ENCODE measurements at regions not wholly inside any gene's neighbourhood (a gene's known extent, or its start where the extent isn't known, plus 50 kb on each side); places are given as distances from the start of the nearest gene placed in this dataset.

DNA sequence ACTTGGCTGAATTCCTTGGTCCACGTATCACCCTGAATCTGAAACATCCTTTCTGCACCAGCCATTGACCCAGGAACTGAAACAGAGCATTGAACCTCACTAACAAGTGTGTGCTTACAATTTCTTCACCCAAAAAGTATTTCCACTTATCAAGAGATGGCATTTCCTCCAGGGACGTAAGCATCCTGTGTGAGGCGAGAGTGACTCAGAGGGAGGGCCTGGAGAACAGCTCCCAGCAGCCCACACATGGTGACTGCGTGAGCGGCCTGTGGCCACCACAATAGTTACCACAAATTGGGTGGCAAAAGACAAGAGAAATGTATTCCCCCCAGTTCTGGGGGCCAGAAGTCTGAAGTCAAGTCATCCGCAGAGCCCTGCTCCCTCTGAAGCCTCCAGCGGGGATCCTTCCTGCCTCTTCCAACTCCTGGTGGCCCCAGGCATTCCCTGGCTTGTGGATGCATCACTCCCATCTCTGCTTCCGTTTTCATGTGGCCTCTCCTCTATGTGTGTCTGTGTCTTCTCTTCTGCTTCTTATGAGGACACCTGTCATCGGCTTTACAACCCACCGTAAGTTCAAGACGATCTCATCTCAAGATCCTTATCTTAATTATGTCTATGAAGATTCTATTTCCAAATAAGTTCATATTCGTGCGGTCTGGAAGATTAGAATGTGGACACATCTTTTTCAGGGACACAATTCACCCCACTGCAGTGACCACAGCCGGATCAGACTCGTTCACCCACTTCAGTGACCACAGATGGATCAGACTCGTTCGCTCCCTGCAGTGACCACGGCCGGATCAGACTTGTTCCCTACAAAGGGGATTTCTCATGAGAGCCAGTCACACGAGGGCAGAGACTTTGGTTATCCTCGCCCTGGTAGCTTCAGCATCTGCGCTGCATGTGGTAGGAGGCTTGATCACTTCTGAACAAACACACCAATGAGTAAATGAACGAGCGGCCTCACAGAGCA lies 122.6 kb upstream of the FOXF1 start:
- no peak overlapping the region for H3K27ac ChIP-seq
- POLR2A ChIA-PET (ENCODE audit: low non-redundant PET), result no interaction called here
- CTCF ChIA-PET, result no interaction called here
- TF ChIP-seq, protein P1, sequence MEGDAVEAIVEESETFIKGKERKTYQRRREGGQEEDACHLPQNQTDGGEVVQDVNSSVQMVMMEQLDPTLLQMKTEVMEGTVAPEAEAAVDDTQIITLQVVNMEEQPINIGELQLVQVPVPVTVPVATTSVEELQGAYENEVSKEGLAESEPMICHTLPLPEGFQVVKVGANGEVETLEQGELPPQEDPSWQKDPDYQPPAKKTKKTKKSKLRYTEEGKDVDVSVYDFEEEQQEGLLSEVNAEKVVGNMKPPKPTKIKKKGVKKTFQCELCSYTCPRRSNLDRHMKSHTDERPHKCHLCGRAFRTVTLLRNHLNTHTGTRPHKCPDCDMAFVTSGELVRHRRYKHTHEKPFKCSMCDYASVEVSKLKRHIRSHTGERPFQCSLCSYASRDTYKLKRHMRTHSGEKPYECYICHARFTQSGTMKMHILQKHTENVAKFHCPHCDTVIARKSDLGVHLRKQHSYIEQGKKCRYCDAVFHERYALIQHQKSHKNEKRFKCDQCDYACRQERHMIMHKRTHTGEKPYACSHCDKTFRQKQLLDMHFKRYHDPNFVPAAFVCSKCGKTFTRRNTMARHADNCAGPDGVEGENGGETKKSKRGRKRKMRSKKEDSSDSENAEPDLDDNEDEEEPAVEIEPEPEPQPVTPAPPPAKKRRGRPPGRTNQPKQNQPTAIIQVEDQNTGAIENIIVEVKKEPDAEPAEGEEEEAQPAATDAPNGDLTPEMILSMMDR (conservative IDR thresholded peaks at IDR 0.05; ENCODE audit: low read depth), result no peak
- DNase-seq (ENCODE audit: low spot score), result peak; percentile 82

DNA sequence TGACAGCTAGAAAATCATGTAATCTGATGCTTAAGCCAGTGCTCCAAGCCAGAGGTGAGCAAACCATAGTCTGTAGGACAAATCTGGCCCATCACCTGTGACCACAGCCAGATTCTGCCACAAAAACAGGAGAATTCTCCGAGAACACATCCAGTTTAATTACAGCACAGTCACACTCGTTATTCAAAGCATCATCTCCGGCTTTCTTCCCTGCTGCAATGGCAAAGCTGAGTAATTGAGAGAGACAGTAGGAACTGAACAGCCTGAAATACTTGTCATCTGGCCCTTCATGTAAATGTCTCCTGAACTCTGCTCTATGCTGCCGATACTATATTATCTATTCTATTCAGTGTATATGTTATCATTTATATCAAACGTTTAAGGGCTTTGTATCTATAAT lies 121.4 kb upstream of the FOXF1 start:
- TF ChIP-seq, protein P1 (conservative IDR thresholded peaks at IDR 0.05; ENCODE audit: low read depth), result no peak
- DNase-seq (ENCODE audit: low spot score), result no peak
- H3K27ac ChIP-seq, result no peak overlapping the region
- POLR2A ChIA-PET (ENCODE audit: low non-redundant PET), result no interaction called here
- CTCF ChIA-PET, result no interaction called here

DNA sequence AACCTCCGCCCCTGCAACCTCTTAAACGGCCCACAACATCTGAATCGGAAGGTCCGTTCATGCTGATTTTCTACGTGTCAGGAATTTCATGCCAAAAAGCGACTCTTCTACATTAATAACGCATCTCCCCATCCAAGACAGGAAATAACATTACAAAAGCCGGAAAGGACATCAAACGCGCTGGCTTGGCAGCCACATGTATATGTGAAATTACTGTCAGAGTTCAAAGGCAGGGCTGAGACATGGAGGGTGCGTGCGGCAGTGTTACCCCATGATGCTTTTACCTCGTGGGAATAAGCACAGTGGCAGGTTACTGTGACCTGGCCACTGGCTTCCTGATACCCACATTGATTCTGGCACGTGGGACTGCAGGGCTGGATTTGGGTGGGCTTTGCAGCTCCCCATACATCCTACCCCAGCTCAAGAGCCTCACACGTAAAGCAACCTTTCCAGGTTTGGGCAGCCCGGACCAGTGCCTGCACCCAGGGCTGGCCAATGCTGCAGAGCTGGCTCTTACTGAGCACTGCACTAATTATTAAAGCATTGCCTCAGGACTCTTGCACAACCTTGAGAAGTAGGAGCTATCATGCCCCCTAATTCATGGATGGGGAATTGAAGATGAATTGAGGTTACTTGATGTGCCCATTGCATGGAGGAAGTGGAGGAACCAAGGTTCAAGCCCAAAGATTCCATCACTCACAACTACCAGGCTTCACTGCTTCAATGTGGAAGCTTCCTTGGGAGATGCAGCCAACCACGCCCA lies 120.6 kb upstream of the FOXF1 start:
- H3K27ac ChIP-seq, result no peak overlapping the region
- CTCF ChIA-PET, result no interaction called here
- TF ChIP-seq, protein P1 (conservative IDR thresholded peaks at IDR 0.05; ENCODE audit: low read depth), result no peak
- no peak for DNase-seq (ENCODE audit: low spot score)
- POLR2A ChIA-PET (ENCODE audit: low non-redundant PET), result no interaction called here

DNA sequence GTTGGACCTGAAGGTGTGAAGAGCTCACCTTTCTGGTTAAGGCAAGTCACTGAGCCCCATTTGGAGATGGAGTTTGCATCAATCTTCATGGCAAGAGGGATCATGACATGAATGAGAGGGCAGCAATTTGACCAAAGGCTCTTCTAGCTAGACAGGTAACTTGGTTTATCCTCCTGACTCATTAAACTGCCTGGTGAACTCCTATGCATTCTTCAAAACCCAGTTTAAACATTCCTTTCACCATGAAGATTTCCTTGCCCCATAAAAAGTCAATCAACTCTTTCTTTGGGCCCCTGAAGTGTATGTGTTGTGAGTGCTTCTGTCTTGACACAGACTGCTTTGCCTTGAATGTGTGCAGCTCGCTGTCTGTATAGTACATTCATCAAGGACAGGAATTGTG lies 120.0 kb upstream of the FOXF1 start:
- TF ChIP-seq, protein P1 (conservative IDR thresholded peaks at IDR 0.05; ENCODE audit: low read depth), result no peak
- DNase-seq (ENCODE audit: low spot score), result no peak
- ChIA-PET CTCF (no interaction called here), POLR2A (ENCODE audit: low non-redundant PET) (no interaction called here)
- no peak overlapping the region for H3K27ac ChIP-seq

DNA sequence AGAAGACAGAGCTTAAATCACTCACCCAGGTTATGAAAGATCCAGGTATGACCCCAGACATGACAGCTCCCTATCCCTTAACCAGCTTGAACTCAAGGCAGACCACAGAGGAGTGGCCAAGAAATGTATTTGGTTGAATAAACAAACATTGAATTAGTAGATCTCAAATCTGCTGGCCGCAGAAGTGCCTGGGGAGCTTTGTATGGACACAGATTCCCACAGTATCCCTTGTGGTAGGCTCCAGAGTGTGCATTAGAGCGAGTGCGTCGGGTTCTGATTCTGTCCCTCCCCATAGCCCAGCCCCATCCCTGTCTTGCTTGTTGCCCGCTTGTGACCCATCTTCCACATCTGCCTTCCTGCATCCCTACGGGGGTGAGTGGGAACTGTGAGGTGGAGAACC lies 118.8 kb upstream of the FOXF1 start:
- TF ChIP-seq, protein P1 (conservative IDR thresholded peaks at IDR 0.05; ENCODE audit: low read depth), result no peak
- ChIA-PET POLR2A (ENCODE audit: low non-redundant PET) (no interaction called here), CTCF (interaction anchor here (0.6 kb wide), 1 partner anchor 19 kb away, joined by 5 read pairs; no protein-coding TSS in a partner anchor)
- no peak overlapping the region for H3K27ac ChIP-seq
- no peak for DNase-seq (ENCODE audit: low spot score)

DNA sequence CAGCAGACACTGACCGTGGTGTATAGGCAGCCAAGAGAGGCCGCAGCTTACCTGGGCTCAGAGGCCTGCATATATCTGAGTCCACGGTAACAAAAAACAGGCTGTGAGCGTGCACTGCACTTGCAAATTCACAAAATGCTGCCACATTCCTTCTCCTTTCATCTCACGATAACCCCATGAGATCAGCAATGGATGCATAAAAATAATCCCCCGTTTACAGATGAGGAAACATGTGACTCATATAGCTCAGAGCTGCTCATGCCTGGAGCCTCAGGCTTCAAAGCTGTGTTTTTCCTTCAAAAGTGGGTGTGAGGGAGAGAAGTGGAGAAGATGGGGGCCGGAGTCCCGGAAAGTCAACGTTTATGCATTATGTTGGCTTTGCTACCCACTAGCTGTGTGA lies 118.3 kb upstream of the FOXF1 start:
- no peak for DNase-seq (ENCODE audit: low spot score)
- ChIA-PET POLR2A (ENCODE audit: low non-redundant PET) (no interaction called here), CTCF (no interaction called here)
- TF ChIP-seq, protein P1 (conservative IDR thresholded peaks at IDR 0.05; ENCODE audit: low read depth), result no peak
- H3K27ac ChIP-seq, result no peak overlapping the region
